ENCODE measurements at regions not wholly inside any gene's neighbourhood (a gene's known extent, or its start where the extent isn't known, plus 50 kb on each side); places are given as distances from the start of the nearest gene placed in this dataset.

DNA sequence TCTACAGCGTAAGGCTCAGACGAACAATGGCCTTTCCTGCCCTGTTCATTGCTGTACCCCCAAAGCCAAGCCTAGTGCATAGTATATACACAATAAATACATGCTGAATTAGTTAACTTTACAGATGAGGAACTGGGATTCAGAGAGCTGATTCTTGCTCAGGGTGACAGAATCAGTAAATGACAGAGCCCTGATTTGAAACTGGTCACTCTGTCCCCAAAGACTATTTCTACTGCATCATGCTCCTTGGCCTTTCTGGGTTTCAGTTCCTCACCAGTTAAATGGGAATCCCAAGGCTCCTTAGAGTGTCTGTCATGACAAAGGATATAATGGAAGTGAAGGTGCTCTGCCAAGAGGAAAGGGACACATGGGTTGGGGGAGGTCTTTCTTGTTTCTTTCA, 50.5 kb upstream of the TSKU start:
- Histone ChIP-seq H3K9me3 (ENCODE audit: control insufficient read depth, low read depth, low read length) (no peaks in the 10 kb centered on the region), H4K20me1 (ENCODE audit: control insufficient read depth, extremely low read depth, insufficient read depth, low read length) (no peaks in the 10 kb centered on the region), H2AFZ (ENCODE audit: control insufficient read depth, low read length) (no peak overlapping the region), H3K27me3 (ENCODE audit: control insufficient read depth, extremely low read depth, insufficient read depth, low read length) (no peaks in the 10 kb centered on the region), H3K9me1 (ENCODE audit: control insufficient read depth, extremely low read depth, insufficient read depth, low read length) (no peaks in the 10 kb centered on the region), H3K4me3 (ENCODE audit: control insufficient read depth in 2 of 3, extremely low read depth in 1 of 3, insufficient read depth in 2 of 3, low read depth in 1 of 3, low read length in 3 of 3) (no peak overlapping the region), H3K27ac (ENCODE audit: control insufficient read depth, insufficient read depth, low read length) (no peak overlapping the region), H3K4me2 (ENCODE audit: control insufficient read depth, extremely low read depth, insufficient read depth, low read depth, low read length) (no peak overlapping the region), H3K79me2 (ENCODE audit: control insufficient read depth, insufficient read depth, low read length) (no peaks in the 10 kb centered on the region), H3K36me3 (ENCODE audit: control insufficient read depth in 2 of 2, extremely low read depth in 1 of 2, insufficient read depth in 2 of 2, low read length in 2 of 2) (no peaks in the 10 kb centered on the region), H3K9ac (ENCODE audit: control insufficient read depth, extremely low read depth, insufficient read depth, low read length) (no peak overlapping the region), H3K4me1 (ENCODE audit: control insufficient read depth, extremely low read depth, insufficient read depth, low read length) (no peaks in the 10 kb centered on the region)
- no peak for FAIRE-seq
- no peak for TF ChIP-seq CTCF (optimal IDR thresholded peaks at IDR 0.05 in 1 of 3, IDR thresholded peaks at IDR 0.05 in 1 of 3, conservative IDR thresholded peaks at IDR 0.05 in 1 of 3; ENCODE audit: extremely low read depth in 1 of 3, insufficient read depth in 2 of 3, low read length in 3 of 3)
- no peak for TF ChIP-seq EZH2 (IDR thresholded peaks at IDR 0.05; ENCODE audit: low read length)
- dilution Hi-C loops (cut with MboI; ENCODE audit: extremely low pct_ligation_motif_present, low sequenced_read_pairs) = no loop called here
- no peak for DNase-seq (ENCODE audit: low read depth, low spot score)

All from keratinocyte (primary cell).